ENCODE measurements at regions not wholly inside any gene's neighbourhood (a gene's known extent, or its start where the extent isn't known, plus 50 kb on each side); places are given as distances from the start of the nearest gene placed in this dataset.

GRCh38 chr9:81076131-81076530, 613.2 kb downstream of the TLE1 start:
- Histone ChIP-seq H2AFZ (ENCODE audit: low read length) (no peak overlapping the region), H3K4me2 (ENCODE audit: low read depth, low read length) (no peak overlapping the region), H3K36me3 (replicated peaks; ENCODE audit: insufficient read depth, low read length) (no peaks in the 10 kb centered on the region), H3K4me3 (ENCODE audit: low read length) (no peak overlapping the region), H3K9me2 (replicated peaks; ENCODE audit: insufficient read depth, low read length) (no peaks in the 10 kb centered on the region), H3K9ac (ENCODE audit: low read length) (no peak overlapping the region), H3K79me2 (ENCODE audit: low read length) (no peaks in the 10 kb centered on the region), H3K4me1 (ENCODE audit: low read length) (peaks cover 9% of the 10 kb centered on the region; the same call in 1 of the 2 replicates), H3K27me3 (replicated peaks; ENCODE audit: insufficient read depth, low read length) (no peaks in the 10 kb centered on the region), H3K9me3 (replicated peaks; ENCODE audit: insufficient read depth, low read length) (no peaks in the 10 kb centered on the region), H3K27ac (ENCODE audit: low read length) (no peak overlapping the region), H4K20me1 (ENCODE audit: insufficient read depth, low read length) (no peaks in the 10 kb centered on the region), H3F3A (ENCODE audit: insufficient read depth, low read length) (no peaks in the 10 kb centered on the region)
- no peak for TF ChIP-seq EZH2phosphoT487 (IDR thresholded peaks at IDR 0.05; ENCODE audit: low read length)
- TF ChIP-seq EZH2 (optimal IDR thresholded peaks at IDR 0.05; ENCODE audit: low read depth, low read length) = no peak
- TF ChIP-seq CTCF (IDR thresholded peaks at IDR 0.05; ENCODE audit: low read length) = no peak
- no peak for DNase-seq

- H3K27ac ChIP-seq (ENCODE audit: low read length) = no peak overlapping the region
- no peaks in the 10 kb centered on the region for H3K36me3 ChIP-seq (replicated peaks; ENCODE audit: insufficient read depth, low read length)
- no peak overlapping the region for H3K4me3 ChIP-seq (ENCODE audit: low read length)
- no peaks in the 10 kb centered on the region for H3K9me2 ChIP-seq (replicated peaks; ENCODE audit: insufficient read depth, low read length)
- H3K9ac ChIP-seq (ENCODE audit: low read length) = no peak overlapping the region
- H4K20me1 ChIP-seq (ENCODE audit: insufficient read depth, low read length) = no peaks in the 10 kb centered on the region
- no peaks in the 10 kb centered on the region for H3K9me3 ChIP-seq (replicated peaks; ENCODE audit: insufficient read depth, low read length)
- no peaks in the 10 kb centered on the region for H3K79me2 ChIP-seq (ENCODE audit: low read length)
- H3K4me2 ChIP-seq (ENCODE audit: low read depth, low read length) = no peak overlapping the region
- no peaks in the 10 kb centered on the region for H3F3A ChIP-seq (ENCODE audit: insufficient read depth, low read length)
- peaks cover 9% of the 10 kb centered on the region; the same call in 1 of the 2 replicates for H3K4me1 ChIP-seq (ENCODE audit: low read length)
- no peak overlapping the region for H2AFZ ChIP-seq (ENCODE audit: low read length)
- DNase-seq = no peak
- no peak for TF ChIP-seq EZH2 (optimal IDR thresholded peaks at IDR 0.05; ENCODE audit: low read depth, low read length)
- H3K27me3 ChIP-seq (replicated peaks; ENCODE audit: insufficient read depth, low read length) = no peaks in the 10 kb centered on the region
Observed at GRCh38 chr9:81074221-81074620, 615.1 kb downstream of the TLE1 start.

GRCh38 chr9:81073821-81074220, 615.5 kb downstream of the TLE1 start:
- Histone ChIP-seq H4K20me1 (ENCODE audit: insufficient read depth, low read length) (no peaks in the 10 kb centered on the region), H3K36me3 (replicated peaks; ENCODE audit: insufficient read depth, low read length) (no peaks in the 10 kb centered on the region), H3K9me2 (replicated peaks; ENCODE audit: insufficient read depth, low read length) (no peaks in the 10 kb centered on the region), H3K4me3 (ENCODE audit: low read length) (no peak overlapping the region), H2AFZ (ENCODE audit: low read length) (no peak overlapping the region), H3K4me2 (ENCODE audit: low read depth, low read length) (no peak overlapping the region), H3K27ac (ENCODE audit: low read length) (no peak overlapping the region), H3K79me2 (ENCODE audit: low read length) (no peaks in the 10 kb centered on the region), H3K4me1 (ENCODE audit: low read length) (peaks cover 9% of the 10 kb centered on the region; the same call in 1 of the 2 replicates), H3F3A (ENCODE audit: insufficient read depth, low read length) (no peaks in the 10 kb centered on the region), H3K9me3 (replicated peaks; ENCODE audit: insufficient read depth, low read length) (no peaks in the 10 kb centered on the region), H3K27me3 (replicated peaks; ENCODE audit: insufficient read depth, low read length) (no peaks in the 10 kb centered on the region), H3K9ac (ENCODE audit: low read length) (no peak overlapping the region)
- no peak for TF ChIP-seq EZH2phosphoT487 (IDR thresholded peaks at IDR 0.05; ENCODE audit: low read length)
- no peak for TF ChIP-seq CTCF (IDR thresholded peaks at IDR 0.05; ENCODE audit: low read length)
- no peak for TF ChIP-seq EZH2 (optimal IDR thresholded peaks at IDR 0.05; ENCODE audit: low read depth, low read length)
- DNase-seq = no peak

- TF ChIP-seq EZH2phosphoT487 (IDR thresholded peaks at IDR 0.05; ENCODE audit: low read length) (no peak), EZH2 (optimal IDR thresholded peaks at IDR 0.05; ENCODE audit: low read depth, low read length) (no peak), CTCF (IDR thresholded peaks at IDR 0.05; ENCODE audit: low read length) (no peak)
- no peak overlapping the region for H3K9ac ChIP-seq (ENCODE audit: low read length)
- H3K4me1 ChIP-seq (ENCODE audit: low read length) = peaks cover 6% of the 10 kb centered on the region; the same call in 1 of the 2 replicates
- H3K79me2 ChIP-seq (ENCODE audit: low read length) = no peaks in the 10 kb centered on the region
- no peak for DNase-seq
- no peak overlapping the region for H2AFZ ChIP-seq (ENCODE audit: low read length)
- no peaks in the 10 kb centered on the region for H4K20me1 ChIP-seq (ENCODE audit: insufficient read depth, low read length)
- H3K36me3 ChIP-seq (replicated peaks; ENCODE audit: insufficient read depth, low read length) = no peaks in the 10 kb centered on the region
- no peaks in the 10 kb centered on the region for H3K27me3 ChIP-seq (replicated peaks; ENCODE audit: insufficient read depth, low read length)
- H3K27ac ChIP-seq (ENCODE audit: low read length) = no peak overlapping the region
- H3K4me3 ChIP-seq (ENCODE audit: low read length) = no peak overlapping the region
- no peaks in the 10 kb centered on the region for H3K9me2 ChIP-seq (replicated peaks; ENCODE audit: insufficient read depth, low read length)
- H3K4me2 ChIP-seq (ENCODE audit: low read depth, low read length) = no peak overlapping the region
- no peaks in the 10 kb centered on the region for H3F3A ChIP-seq (ENCODE audit: insufficient read depth, low read length)
- H3K9me3 ChIP-seq (replicated peaks; ENCODE audit: insufficient read depth, low read length) = no peaks in the 10 kb centered on the region
Observed at GRCh38 chr9:81072758-81073157, 616.6 kb downstream of the TLE1 start.
